ENCODE measurements at regions not wholly inside any gene's neighbourhood (a gene's known extent, or its start where the extent isn't known, plus 50 kb on each side); places are given as distances from the start of the nearest gene placed in this dataset.

GRCh38 chr6:141105481-141105880, 1027.2 kb upstream of the GJE1 start:
- no peaks in the 10 kb centered on the region for H3K27me3 ChIP-seq (ENCODE audit: control insufficient read depth, insufficient read depth, low read length)
- Mint-ChIP-seq H3K4me1 (no peaks in the 10 kb centered on the region), H3K36me3 (no peaks in the 10 kb centered on the region), H3K27me3 (peaks cover 10% of the 10 kb centered on the region), H3K9me3 (no peaks in the 10 kb centered on the region), H3K27ac (no peak overlapping the region), H3K4me3 (no peak overlapping the region)
- no peaks in the 10 kb centered on the region for H3K4me1 ChIP-seq (ENCODE audit: control insufficient read depth, insufficient read depth, low read length, poor library complexity, severe bottlenecking)
- H3K9me3 ChIP-seq (ENCODE audit: control insufficient read depth in 2 of 2, low read length in 2 of 2) = no peaks in the 10 kb centered on the region
- H3K27ac ChIP-seq (ENCODE audit: insufficient read depth, low read length, poor library complexity, severe bottlenecking) = no peak overlapping the region
- no peak overlapping the region for H3K4me3 ChIP-seq (ENCODE audit: low read depth, low read length)
- no peak for DNase-seq
- ATAC-seq (ENCODE audit: low read depth in 2 of 2) = no peak
- no peaks in the 10 kb centered on the region for H3K36me3 ChIP-seq (ENCODE audit: control insufficient read depth, insufficient read depth, low read length)

DNA sequence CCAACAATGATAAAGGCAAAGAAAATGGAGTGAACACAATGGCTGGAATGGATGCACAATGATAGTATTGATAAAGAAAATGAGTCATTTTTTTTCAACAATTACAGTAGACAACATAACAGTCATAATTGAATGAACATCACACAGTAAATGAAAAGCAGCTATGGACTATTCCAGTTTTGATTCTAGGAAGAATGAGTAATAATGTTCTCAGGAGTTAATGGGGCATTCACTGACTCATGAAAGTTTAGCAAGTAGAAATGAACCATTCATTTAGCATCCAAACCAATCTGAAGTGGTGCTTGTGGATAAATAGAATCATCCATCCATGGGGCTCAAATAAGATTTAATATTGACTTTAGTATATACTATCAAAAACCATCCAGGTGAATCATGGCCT, 1029.5 kb upstream of the GJE1 start:
- H3K27ac ChIP-seq (ENCODE audit: insufficient read depth, low read length, poor library complexity, severe bottlenecking) = no peak overlapping the region
- Mint-ChIP-seq H3K27me3 (peaks cover 10% of the 10 kb centered on the region), H3K9me3 (peaks cover 0 to 2% (median 0%) of the 10 kb centered on the region in 7 donors), H3K4me3 (no peak overlapping the region), H3K36me3 (no peaks in the 10 kb centered on the region), H3K27ac (no peak overlapping the region), H3K4me1 (no peaks in the 10 kb centered on the region)
- no peaks in the 10 kb centered on the region for H3K36me3 ChIP-seq (ENCODE audit: control insufficient read depth, insufficient read depth, low read length)
- H3K27me3 ChIP-seq (ENCODE audit: control insufficient read depth, insufficient read depth, low read length) = no peaks in the 10 kb centered on the region
- H3K9me3 ChIP-seq (ENCODE audit: control insufficient read depth in 2 of 2, low read length in 2 of 2) = no peaks in the 10 kb centered on the region
- DNase-seq = no peak
- ATAC-seq (ENCODE audit: low read depth in 2 of 2) = no peak
- H3K4me1 ChIP-seq (ENCODE audit: control insufficient read depth, insufficient read depth, low read length, poor library complexity, severe bottlenecking) = no peaks in the 10 kb centered on the region
- H3K4me3 ChIP-seq (ENCODE audit: low read depth, low read length) = no peak overlapping the region

DNA sequence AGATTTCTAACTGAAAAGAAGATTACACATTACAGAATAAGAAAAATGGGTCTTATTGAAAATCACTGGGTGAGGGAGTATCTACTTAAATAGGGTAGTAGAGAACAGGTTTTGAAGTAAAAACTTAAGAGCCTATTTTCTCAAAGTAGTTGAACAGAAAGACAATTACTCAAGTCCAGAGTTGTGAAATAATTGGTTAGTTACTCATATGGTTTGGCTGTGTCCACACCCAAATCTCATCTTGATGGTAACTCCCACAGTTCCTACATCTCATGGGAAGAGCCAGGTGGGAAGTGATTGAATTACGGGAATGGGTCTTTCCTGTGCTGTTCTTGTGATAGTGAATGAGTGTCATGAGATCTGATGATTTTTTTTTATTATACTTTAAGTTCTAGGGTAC, 1035.3 kb upstream of the GJE1 start:
- Mint-ChIP-seq H3K36me3 (no peaks in the 10 kb centered on the region), H3K4me3 (no peak overlapping the region), H3K4me1 (no peaks in the 10 kb centered on the region), H3K27ac (no peak overlapping the region), H3K27me3 (peaks cover 10% of the 10 kb centered on the region), H3K9me3 (peaks cover 0 to 2% (median 0%) of the 10 kb centered on the region in 7 donors)
- Histone ChIP-seq H3K4me1 (ENCODE audit: control insufficient read depth, insufficient read depth, low read length, poor library complexity, severe bottlenecking) (no peaks in the 10 kb centered on the region), H3K27ac (ENCODE audit: insufficient read depth, low read length, poor library complexity, severe bottlenecking) (no peak overlapping the region), H3K4me3 (ENCODE audit: low read depth, low read length) (no peak overlapping the region), H3K27me3 (ENCODE audit: control insufficient read depth, insufficient read depth, low read length) (no peaks in the 10 kb centered on the region), H3K36me3 (ENCODE audit: control insufficient read depth, insufficient read depth, low read length) (no peaks in the 10 kb centered on the region), H3K9me3 (ENCODE audit: control insufficient read depth in 2 of 2, low read length in 2 of 2) (no peaks in the 10 kb centered on the region)
- DNase-seq = no peak
- no peak for ATAC-seq (ENCODE audit: low read depth in 2 of 2)

DNA sequence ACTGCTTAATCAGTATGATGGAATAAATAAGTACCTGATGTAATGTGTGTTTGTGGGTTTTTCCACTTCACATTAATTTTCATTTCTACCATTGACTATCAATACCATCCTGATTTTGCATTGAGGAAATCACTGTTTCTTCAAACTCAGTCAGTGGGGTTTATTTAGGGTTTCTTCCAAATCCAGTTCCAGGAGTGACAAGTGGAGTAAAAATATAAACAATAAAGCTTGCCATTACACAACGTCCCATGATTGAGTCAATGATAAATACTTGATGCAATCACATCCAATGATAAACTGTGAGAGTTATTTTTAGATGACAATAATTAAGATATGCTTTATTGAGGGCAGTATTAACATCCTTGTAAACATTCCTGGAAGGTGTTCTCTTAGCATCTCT, 1037.4 kb upstream of the GJE1 start:
- H3K27me3 ChIP-seq (ENCODE audit: control insufficient read depth, insufficient read depth, low read length) = no peaks in the 10 kb centered on the region
- H3K36me3 ChIP-seq (ENCODE audit: control insufficient read depth, insufficient read depth, low read length) = no peaks in the 10 kb centered on the region
- DNase-seq (no peak), ATAC-seq (ENCODE audit: low read depth in 2 of 2) (no peak)
- no peak overlapping the region for H3K27ac Mint-ChIP-seq
- no peaks in the 10 kb centered on the region for H3K36me3 Mint-ChIP-seq
- H3K4me1 Mint-ChIP-seq = no peaks in the 10 kb centered on the region
- H3K4me3 ChIP-seq (ENCODE audit: low read depth, low read length) = no peak overlapping the region
- no peak overlapping the region for H3K27ac ChIP-seq (ENCODE audit: insufficient read depth, low read length, poor library complexity, severe bottlenecking)
- H3K4me1 ChIP-seq (ENCODE audit: control insufficient read depth, insufficient read depth, low read length, poor library complexity, severe bottlenecking) = no peaks in the 10 kb centered on the region
- H3K9me3 Mint-ChIP-seq = peaks cover 0 to 3% (median 0%) of the 10 kb centered on the region in 7 donors
- H3K9me3 ChIP-seq (ENCODE audit: control insufficient read depth in 2 of 2, low read length in 2 of 2) = no peaks in the 10 kb centered on the region
- no peaks in the 10 kb centered on the region for H3K27me3 Mint-ChIP-seq
- no peak overlapping the region for H3K4me3 Mint-ChIP-seq

DNA sequence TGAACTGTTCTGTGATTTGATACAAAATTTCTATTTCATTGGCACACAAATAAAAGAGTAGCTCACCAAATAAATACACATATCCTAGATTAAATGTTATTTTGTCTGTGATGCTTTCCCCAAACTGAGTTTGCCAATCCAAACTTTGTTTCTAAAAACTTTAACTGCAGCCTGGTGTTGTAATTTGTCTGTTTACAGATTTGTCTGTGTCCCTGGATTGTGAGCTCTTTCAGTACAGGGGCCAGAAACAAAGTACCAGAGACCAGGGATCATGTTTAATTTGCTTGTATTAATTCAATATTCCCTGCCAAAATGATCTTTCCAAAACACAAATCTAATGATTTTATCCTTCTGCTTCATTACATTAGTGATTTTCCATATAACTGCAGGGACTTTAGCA, 1044.6 kb upstream of the GJE1 start:
- Mint-ChIP-seq H3K36me3 (no peaks in the 10 kb centered on the region), H3K4me1 (no peaks in the 10 kb centered on the region), H3K9me3 (peaks cover 0 to 2% (median 0%) of the 10 kb centered on the region in 7 donors), H3K4me3 (no peak overlapping the region), H3K27me3 (no peaks in the 10 kb centered on the region), H3K27ac (no peak overlapping the region)
- H3K27ac ChIP-seq (ENCODE audit: insufficient read depth, low read length, poor library complexity, severe bottlenecking) = no peak overlapping the region
- H3K27me3 ChIP-seq (ENCODE audit: control insufficient read depth, insufficient read depth, low read length) = no peaks in the 10 kb centered on the region
- ATAC-seq (ENCODE audit: low read depth in 2 of 2) (no peak), DNase-seq (no peak)
- no peak overlapping the region for H3K4me3 ChIP-seq (ENCODE audit: low read depth, low read length)
- no peaks in the 10 kb centered on the region for H3K36me3 ChIP-seq (ENCODE audit: control insufficient read depth, insufficient read depth, low read length)
- no peaks in the 10 kb centered on the region for H3K4me1 ChIP-seq (ENCODE audit: control insufficient read depth, insufficient read depth, low read length, poor library complexity, severe bottlenecking)
- no peaks in the 10 kb centered on the region for H3K9me3 ChIP-seq (ENCODE audit: control insufficient read depth in 2 of 2, low read length in 2 of 2)

- no peak overlapping the region for H3K27ac ChIP-seq (ENCODE audit: insufficient read depth, low read length, poor library complexity, severe bottlenecking)
- Mint-ChIP-seq H3K9me3 (peaks cover 0 to 4% (median 0%) of the 10 kb centered on the region in 7 donors), H3K4me1 (no peaks in the 10 kb centered on the region), H3K36me3 (no peaks in the 10 kb centered on the region), H3K27ac (no peak overlapping the region), H3K4me3 (no peak overlapping the region), H3K27me3 (no peaks in the 10 kb centered on the region)
- ATAC-seq (ENCODE audit: low read depth in 2 of 2) (peak in 1 of 2 donors; percentile 34), DNase-seq (peak in 1 of 3 donors; percentile 8)
- H3K4me3 ChIP-seq (ENCODE audit: low read depth, low read length) = no peak overlapping the region
- no peaks in the 10 kb centered on the region for H3K4me1 ChIP-seq (ENCODE audit: control insufficient read depth, insufficient read depth, low read length, poor library complexity, severe bottlenecking)
- no peaks in the 10 kb centered on the region for H3K36me3 ChIP-seq (ENCODE audit: control insufficient read depth, insufficient read depth, low read length)
- H3K27me3 ChIP-seq (ENCODE audit: control insufficient read depth, insufficient read depth, low read length) = no peaks in the 10 kb centered on the region
- no peaks in the 10 kb centered on the region for H3K9me3 ChIP-seq (ENCODE audit: control insufficient read depth in 2 of 2, low read length in 2 of 2)
These were observed 1055.1 kb upstream of the GJE1 start for GRCh38 chr6:141077355-141078333.

GRCh38 chr6:141057761-141058160, 1075.0 kb upstream of the GJE1 start:
- no peak overlapping the region for H3K4me3 Mint-ChIP-seq
- peaks cover 0 to 4% (median 0%) of the 10 kb centered on the region in 7 donors for H3K9me3 Mint-ChIP-seq
- Histone ChIP-seq H3K4me3 (ENCODE audit: low read depth, low read length) (no peak overlapping the region), H3K9me3 (ENCODE audit: control insufficient read depth in 2 of 2, low read length in 2 of 2) (no peaks in the 10 kb centered on the region), H3K27me3 (ENCODE audit: control insufficient read depth, insufficient read depth, low read length) (no peaks in the 10 kb centered on the region), H3K4me1 (ENCODE audit: control insufficient read depth, insufficient read depth, low read length, poor library complexity, severe bottlenecking) (no peaks in the 10 kb centered on the region), H3K27ac (ENCODE audit: insufficient read depth, low read length, poor library complexity, severe bottlenecking) (no peak overlapping the region), H3K36me3 (ENCODE audit: control insufficient read depth, insufficient read depth, low read length) (no peaks in the 10 kb centered on the region)
- DNase-seq (no peak), ATAC-seq (ENCODE audit: low read depth in 2 of 2) (no peak)
- peaks cover 0 to 4% (median 0%) of the 10 kb centered on the region in 4 donors for H3K4me1 Mint-ChIP-seq
- no peaks in the 10 kb centered on the region for H3K36me3 Mint-ChIP-seq
- no peaks in the 10 kb centered on the region for H3K27me3 Mint-ChIP-seq
- no peak overlapping the region for H3K27ac Mint-ChIP-seq

All from CD4-positive, CD25-positive, alpha-beta regulatory T cell (primary cell).